ENCODE measurements at regions not wholly inside any gene's neighbourhood (a gene's known extent, or its start where the extent isn't known, plus 50 kb on each side); places are given as distances from the start of the nearest gene placed in this dataset.

GRCh38 chr3:22861426-22861825 is 341.7 kb upstream of the UBE2E2 start:
- TF ChIP-seq EZH2 (IDR thresholded peaks at IDR 0.05) (no peak), POLR2AphosphoS5 (IDR thresholded peaks at IDR 0.05; ENCODE audit: borderline replicate concordance, low read depth, low read length) (no peak), FOXP2 (optimal IDR thresholded peaks at IDR 0.05; ENCODE audit: control extremely low read depth, extremely low read length, insufficient read depth) (no peak)

Measured in SK-N-MC (cell line).